H9 (cell line): ENCODE measurements at regions not wholly inside any gene's neighbourhood (a gene's known extent, or its start where the extent isn't known, plus 50 kb on each side); places are given as distances from the start of the nearest gene placed in this dataset.

ENCODE experiments used
- DNase-seq: peaks from one replicate; pipeline ENCODE4 v3.0.0-alpha.2; 2017
- H2AFZ ChIP-seq: one replicate; pipeline ENCODE4 v1.6.1; 2013; ENCODE audit warnings: mild to moderate bottlenecking, low read length, control low read depth, moderate library complexity
- H2AK5ac ChIP-seq: 2 replicates; pipeline ENCODE4 v1.6.1; 2013; ENCODE audit warnings: low read length, control low read depth, mixed read lengths; ENCODE audit not compliant: insufficient read length
- H2BK120ac ChIP-seq: one replicate; pipeline ENCODE4 v1.6.1; 2013; ENCODE audit warnings: low read depth, mild to moderate bottlenecking, low read length, control low read depth, inconsistent platforms; ENCODE audit not compliant: poor library complexity, severe bottlenecking
- H2BK12ac ChIP-seq: 2 replicates; pipeline ENCODE4 v1.6.1; 2013; ENCODE audit warnings: low read length, control low read depth, mixed read lengths, low read depth; ENCODE audit not compliant: insufficient read length
- H2BK15ac ChIP-seq: 2 replicates; pipeline ENCODE4 v1.6.1; 2013; ENCODE audit warnings: low read depth, low read length, control low read depth
- H2BK20ac ChIP-seq: one replicate; pipeline ENCODE4 v1.6.1; 2013; ENCODE audit warnings: low read depth, mild to moderate bottlenecking, low read length, control low read depth, inconsistent platforms; ENCODE audit not compliant: poor library complexity, severe bottlenecking
- H2BK5ac ChIP-seq: 2 replicates; pipeline ENCODE4 v1.6.1; 2013; ENCODE audit warnings: low read length, control low read depth, mixed read lengths; ENCODE audit not compliant: insufficient read length
- H3K14ac ChIP-seq: 2 replicates; pipeline ENCODE4 v1.6.1; 2013; ENCODE audit warnings: low read length, control low read depth; ENCODE audit not compliant: insufficient read depth
- H3K18ac ChIP-seq: 2 replicates; pipeline ENCODE4 v1.6.1; 2013; ENCODE audit warnings: low read depth, mild to moderate bottlenecking, mixed read lengths, low read length, control low read depth; ENCODE audit not compliant: insufficient read length
- H3K23ac ChIP-seq: 2 replicates; pipeline ENCODE4 v1.6.1; 2013; ENCODE audit warnings: low read length, control low read depth, mixed read lengths, low read depth; ENCODE audit not compliant: insufficient read length
- H3K23me2 ChIP-seq: 2 replicates; pipeline ENCODE4 v1.6.1; 2013; ENCODE audit warnings: low read depth, mild to moderate bottlenecking, mixed read lengths, low read length, control low read depth; ENCODE audit not compliant: insufficient read length, poor library complexity, severe bottlenecking
- H3K27ac ChIP-seq: 2 replicates; pipeline ENCODE4 v1.5.1; 2013; ENCODE audit warnings: low read length, control low read depth, mixed read lengths, low read depth; ENCODE audit not compliant: insufficient read length
- H3K27me3 ChIP-seq: 2 replicates; pipeline ENCODE4 v1.6.1; 2013; ENCODE audit warnings: low read length, control low read depth, inconsistent platforms; ENCODE audit not compliant: insufficient read depth
- H3K4ac ChIP-seq: 2 replicates; pipeline ENCODE4 v1.6.1; 2013; ENCODE audit warnings: low read depth, mild to moderate bottlenecking, control low read depth, inconsistent platforms, low read length, moderate library complexity
- H3K4me1 ChIP-seq: 2 replicates; pipeline ENCODE4 v1.6.1; 2013; ENCODE audit warnings: low read length, control low read depth, inconsistent platforms; ENCODE audit not compliant: insufficient read depth
- H3K4me2 ChIP-seq: 2 replicates; pipeline ENCODE4 v1.6.1; 2013; ENCODE audit warnings: low read length, control low read depth, mixed read lengths; ENCODE audit not compliant: insufficient read length, insufficient read depth
- H3K56ac ChIP-seq: 2 replicates; pipeline ENCODE4 v1.6.1; 2013; ENCODE audit warnings: low read depth, mild to moderate bottlenecking, mixed read lengths, low read length, control low read depth; ENCODE audit not compliant: insufficient read length
- H3K79me1 ChIP-seq: 2 replicates; pipeline ENCODE4 v1.6.1; 2013; ENCODE audit warnings: low read depth, mild to moderate bottlenecking, moderate library complexity, low read length, control low read depth, inconsistent platforms; ENCODE audit not compliant: insufficient read depth, poor library complexity, severe bottlenecking
- H3K79me2 ChIP-seq: 2 replicates; pipeline ENCODE4 v1.6.1; 2013; ENCODE audit warnings: low read length, control low read depth, inconsistent platforms; ENCODE audit not compliant: insufficient read depth
- H3K9ac ChIP-seq: 2 replicates; pipeline ENCODE4 v1.6.1; 2013; ENCODE audit warnings: low read length, control low read depth, mixed read lengths; ENCODE audit not compliant: insufficient read length; ENCODE audit errors: extremely low read depth
- H3K9me3 ChIP-seq: one replicate; pipeline ENCODE4 v1.6.1; 2013; ENCODE audit warnings: low read depth, low read length, inconsistent platforms; ENCODE audit not compliant: control insufficient read depth
- H3T11ph ChIP-seq: one replicate; pipeline ENCODE4 v1.6.1; 2013; ENCODE audit warnings: mild to moderate bottlenecking, low read length, control low read depth, inconsistent platforms
- H4K20me1 ChIP-seq: one replicate; pipeline ENCODE4 v1.6.1; 2013; ENCODE audit not compliant: control insufficient read depth, insufficient read length, insufficient read depth
- H4K5ac ChIP-seq: 2 replicates; pipeline ENCODE4 v1.6.1; 2013; ENCODE audit warnings: low read depth, mild to moderate bottlenecking, mixed read lengths, low read length, control low read depth; ENCODE audit not compliant: insufficient read length
- H4K8ac ChIP-seq: replicated peaks from 2 replicates; pipeline ENCODE4 v1.6.1; 2013; ENCODE audit warnings: low read length, control low read depth, mixed read lengths, low read depth; ENCODE audit not compliant: insufficient read length
- H4K91ac ChIP-seq: 2 replicates; pipeline ENCODE4 v1.6.1; 2013; ENCODE audit warnings: low read depth, mild to moderate bottlenecking, moderate library complexity, mixed read lengths, low read length, control low read depth; ENCODE audit not compliant: insufficient read length
- H3K27ac Mint-ChIP-seq, 3 experiments: 2 replicates in 2 of 3; 3 replicates in 1 of 3; pipeline ENCODE4 v1.8.0; 2020 to 2021; ENCODE audit warnings: mixed read lengths in 3 of 3, mild to moderate bottlenecking in 1 of 3, moderate library complexity in 1 of 3
- H3K27me3 Mint-ChIP-seq: 2 replicates; pipeline ENCODE4 v1.8.0; 2021; ENCODE audit warnings: low read depth, mild to moderate bottlenecking, moderate library complexity, mixed read lengths
- H3K36me3 Mint-ChIP-seq, 3 experiments: 2 replicates in 2 of 3; 3 replicates in 1 of 3; pipeline ENCODE4 v1.8.0; 2020 to 2021; ENCODE audit warnings: low read depth in 3 of 3, mixed read lengths in 3 of 3; ENCODE audit not compliant: insufficient read depth in 1 of 3
- H3K4me1 Mint-ChIP-seq, 2 experiments: 2 replicates each; pipeline ENCODE4 v1.8.0; 2020; ENCODE audit warnings: mixed read lengths in 2 of 2
- H3K4me3 Mint-ChIP-seq, 2 experiments: 2 replicates in 1 of 2; 3 replicates in 1 of 2; pipeline ENCODE4 v1.8.0; 2020 to 2021; ENCODE audit warnings: mild to moderate bottlenecking in 2 of 2, mixed read lengths in 2 of 2, moderate library complexity in 1 of 2
- H3K9me3 Mint-ChIP-seq, 2 experiments: 2 replicates in 1 of 2; 3 replicates in 1 of 2; pipeline ENCODE4 v1.8.0; 2020; ENCODE audit warnings: mild to moderate bottlenecking in 2 of 2, mixed read lengths in 2 of 2, moderate library complexity in 1 of 2
- WGBS: extraction: QIAGEN DNeasy Blood & Tissue Kit; methylation state at CpG from one replicate; pipeline ENCODE4 v1.1.7; 2013; ENCODE audit warnings: missing lambda C conversion rate, low lambda C conversion rate, mixed read lengths; ENCODE audit not compliant: insufficient read length; ENCODE audit errors: extremely low coverage; 5-methylcytosine and 5-hydroxymethylcytosine counted together
- TF ChIP-seq, protein P1 (sequence below): fragments of 200-600 bp; sonication (generic); conservative IDR thresholded peaks from 3 replicates; pipeline ENCODE4 v1.8.0; 2021; ENCODE audit warnings: antibody characterized with exemption, mild to moderate bottlenecking

DNA sequence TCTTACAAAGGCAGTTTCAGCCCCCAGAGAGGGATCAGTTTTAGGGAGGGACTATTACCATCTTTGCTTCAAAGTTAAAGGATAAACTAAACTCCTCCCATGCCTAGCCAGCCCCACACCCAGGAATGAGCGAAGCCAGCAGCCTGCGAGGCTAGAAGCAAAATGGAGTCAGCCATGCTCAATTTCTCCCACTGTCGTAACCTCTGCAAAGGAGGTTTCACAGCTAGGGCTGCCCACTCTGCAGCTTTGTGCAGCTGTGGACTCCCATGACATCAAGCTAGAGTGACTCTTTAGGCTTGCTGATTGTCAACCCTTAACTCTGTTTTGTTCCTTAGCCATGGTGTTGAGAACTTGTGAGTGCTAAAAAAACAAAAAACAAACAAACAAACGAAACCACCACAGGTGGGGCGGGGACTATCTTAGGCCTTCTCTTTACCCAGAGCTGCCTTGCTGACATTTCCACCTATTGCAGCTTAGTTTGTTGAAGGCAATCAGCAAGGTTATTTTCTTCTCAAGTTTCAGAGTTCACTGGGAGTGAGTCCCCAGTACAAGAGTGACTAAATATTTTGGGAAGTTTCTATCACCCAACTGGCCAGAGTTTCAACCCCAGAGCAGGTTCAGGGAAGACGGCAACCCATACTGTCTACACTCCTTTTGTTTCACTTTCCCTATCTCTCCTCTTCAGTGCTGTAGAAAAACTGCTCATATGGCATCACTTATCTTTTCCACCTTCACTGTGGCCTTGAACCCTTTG, 592.1 kb downstream of the XIRP2 start:
- H3K4me2 ChIP-seq: no peak overlapping the region
- Mint-ChIP-seq H3K27me3 (no peaks in the 10 kb centered on the region), H3K27ac (peak overlapping the region; percentile 78 to 94 (median 91)), H3K36me3 (peaks cover 0 to 2% (median 0%) of the 10 kb centered on the region in 3 experiments; a peak in 3 of 7 replicates), H3K9me3 (no peaks in the 10 kb centered on the region), H3K4me1 (peaks cover 38 to 44% of the 10 kb centered on the region in 2 experiments), H3K4me3 (no peak overlapping the region; a peak in 1 of 5 replicates)
- peak overlapping the region; percentile 21 for H3K27ac ChIP-seq
- no peak overlapping the region for H3K9ac ChIP-seq
- no peak overlapping the region for H3K23ac ChIP-seq
- no peak overlapping the region for H2BK15ac ChIP-seq
- H2BK120ac ChIP-seq: peak overlapping the region; percentile 36
- DNase-seq: peak; percentile 30
- no CpG with 5 or more reads among the region's 6 CpGs for WGBS
- H3K56ac ChIP-seq: no peak overlapping the region
- H4K5ac ChIP-seq: no peak overlapping the region
- H4K8ac ChIP-seq: no peak overlapping the region
- no peaks in the 10 kb centered on the region for H3K23me2 ChIP-seq
- no peaks in the 10 kb centered on the region for H4K20me1 ChIP-seq
- H2BK5ac ChIP-seq: no peak overlapping the region
- no peak overlapping the region for H3K14ac ChIP-seq
- H4K91ac ChIP-seq: no peak overlapping the region
- H3K27me3 ChIP-seq: no peaks in the 10 kb centered on the region
- no peak overlapping the region for H2BK20ac ChIP-seq
- H2BK12ac ChIP-seq: no peak overlapping the region
- H3K4ac ChIP-seq: no peak overlapping the region
- H3K4me1 ChIP-seq: peaks cover 13% of the 10 kb centered on the region
- no peaks in the 10 kb centered on the region for H3K79me1 ChIP-seq
- no peaks in the 10 kb centered on the region for H3K9me3 ChIP-seq
- H2AK5ac ChIP-seq: no peak overlapping the region
- no peaks in the 10 kb centered on the region for H3K79me2 ChIP-seq
- no peak overlapping the region for H2AFZ ChIP-seq
- no peak overlapping the region for H3T11ph ChIP-seq
- TF ChIP-seq, protein P1, sequence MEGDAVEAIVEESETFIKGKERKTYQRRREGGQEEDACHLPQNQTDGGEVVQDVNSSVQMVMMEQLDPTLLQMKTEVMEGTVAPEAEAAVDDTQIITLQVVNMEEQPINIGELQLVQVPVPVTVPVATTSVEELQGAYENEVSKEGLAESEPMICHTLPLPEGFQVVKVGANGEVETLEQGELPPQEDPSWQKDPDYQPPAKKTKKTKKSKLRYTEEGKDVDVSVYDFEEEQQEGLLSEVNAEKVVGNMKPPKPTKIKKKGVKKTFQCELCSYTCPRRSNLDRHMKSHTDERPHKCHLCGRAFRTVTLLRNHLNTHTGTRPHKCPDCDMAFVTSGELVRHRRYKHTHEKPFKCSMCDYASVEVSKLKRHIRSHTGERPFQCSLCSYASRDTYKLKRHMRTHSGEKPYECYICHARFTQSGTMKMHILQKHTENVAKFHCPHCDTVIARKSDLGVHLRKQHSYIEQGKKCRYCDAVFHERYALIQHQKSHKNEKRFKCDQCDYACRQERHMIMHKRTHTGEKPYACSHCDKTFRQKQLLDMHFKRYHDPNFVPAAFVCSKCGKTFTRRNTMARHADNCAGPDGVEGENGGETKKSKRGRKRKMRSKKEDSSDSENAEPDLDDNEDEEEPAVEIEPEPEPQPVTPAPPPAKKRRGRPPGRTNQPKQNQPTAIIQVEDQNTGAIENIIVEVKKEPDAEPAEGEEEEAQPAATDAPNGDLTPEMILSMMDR: no peak
- peak overlapping the region; percentile 4 for H3K18ac ChIP-seq
